GM18499 (cell line): ENCODE measurements at regions not wholly inside any gene's neighbourhood (a gene's known extent, or its start where the extent isn't known, plus 50 kb on each side); places are given as distances from the start of the nearest gene placed in this dataset.

Experiments
- ATAC-seq: cut with Tn5 transposase; IDR thresholded peaks from one replicate; pipeline ENCODE4 v1.9.1; 2021; ENCODE audit warnings: moderate number of reproducible peaks; ENCODE audit not compliant: insufficient read depth, unreplicated experiment

GRCh38 chr2:222993920-222994650 is 57.9 kb upstream of the KCNE4 start:
- ATAC-seq, result no peak

GRCh38 chr2:222998459-222998858 is 53.5 kb upstream of the KCNE4 start:
- peak; percentile 76 for ATAC-seq

DNA sequence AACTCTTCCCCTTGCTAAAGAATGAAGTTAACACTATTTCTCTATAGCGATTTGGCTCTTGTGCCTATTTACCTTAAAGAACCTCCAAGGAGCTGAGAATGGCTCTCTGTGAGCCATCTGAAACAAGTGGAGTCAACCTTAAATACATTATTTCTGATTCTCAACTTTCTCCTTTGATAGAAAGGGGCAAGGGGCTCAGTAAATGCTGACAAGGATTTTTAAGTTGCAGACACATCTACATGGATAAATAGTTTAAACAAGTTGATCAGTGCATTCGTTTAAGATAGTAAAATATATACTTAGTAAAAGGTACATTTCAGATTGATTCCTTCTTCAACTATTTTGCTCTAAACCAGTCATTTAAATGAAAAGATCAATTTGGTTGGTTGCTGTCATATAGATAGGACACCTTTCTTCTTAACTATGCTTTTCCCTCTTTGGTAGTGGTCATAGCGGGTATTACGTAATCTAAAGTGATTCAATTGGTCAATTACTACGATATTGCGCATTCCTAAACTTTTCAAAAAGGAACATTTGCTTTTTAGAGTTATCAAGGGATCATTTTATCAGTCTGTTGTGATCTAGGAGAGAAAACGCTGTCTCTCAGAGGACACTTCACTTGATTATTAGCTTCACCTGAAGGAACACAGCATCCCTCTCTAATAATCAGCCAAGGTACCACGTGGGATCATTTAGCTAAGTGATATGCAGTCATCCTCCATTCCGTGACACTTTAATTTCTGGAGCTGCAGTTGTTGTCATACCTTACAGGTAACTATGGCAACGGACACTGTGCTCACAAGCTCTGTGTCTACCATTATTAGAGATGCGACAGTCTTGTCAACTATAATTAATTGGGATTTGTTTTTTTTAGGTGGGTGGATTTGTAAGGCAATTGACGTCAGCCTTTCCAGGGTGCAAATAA is 50.9 kb upstream of the KCNE4 start:
- ATAC-seq, result no peak

GRCh38 chr2:223001797-223002175 is 50.2 kb upstream of the KCNE4 start:
- no peak for ATAC-seq
